ENCODE measurements at regions not wholly inside any gene's neighbourhood (a gene's known extent, or its start where the extent isn't known, plus 50 kb on each side); places are given as distances from the start of the nearest gene placed in this dataset.
"Not testable (repeated sequence)": the region's sequence is repeated elsewhere in the genome, so short reads cannot be mapped to it uniquely, and the experiment has no call there.

- Mint-ChIP-seq H3K27ac (no peak overlapping the region), H3K4me1 (ENCODE audit: low read depth) (no peaks in the 10 kb centered on the region), H3K27me3 (peaks cover 4% of the 10 kb centered on the region), H3K4me3 (no peak overlapping the region), H3K36me3 (ENCODE audit: low read depth) (no peaks in the 10 kb centered on the region), H3K9me3 (peaks cover 32% of the 10 kb centered on the region)
- intact Hi-C loops (cut with micrococcal nuclease) = no loop called here
These were observed 248.8 kb downstream of the TFAP2A start for GRCh38 chr6:10166031-10166430.

GRCh38 chr6:10163203-10163962 lies 251.5 kb downstream of the TFAP2A start:
- peaks cover 22% of the 10 kb centered on the region for H3K9me3 Mint-ChIP-seq
- no peaks in the 10 kb centered on the region for H3K4me1 Mint-ChIP-seq (ENCODE audit: low read depth)
- no peaks in the 10 kb centered on the region for H3K36me3 Mint-ChIP-seq (ENCODE audit: low read depth)
- intact Hi-C loops (cut with micrococcal nuclease) = no loop called here
- peaks cover 4% of the 10 kb centered on the region for H3K27me3 Mint-ChIP-seq
- no peak overlapping the region for H3K4me3 Mint-ChIP-seq
- no peak overlapping the region for H3K27ac Mint-ChIP-seq

GRCh38 chr6:10156875-10157274 lies 258.0 kb downstream of the TFAP2A start:
- no peak overlapping the region for H3K4me3 Mint-ChIP-seq
- H3K27me3 Mint-ChIP-seq = peaks cover 3% of the 10 kb centered on the region
- no peaks in the 10 kb centered on the region for H3K4me1 Mint-ChIP-seq (ENCODE audit: low read depth)
- peaks cover 9% of the 10 kb centered on the region for H3K9me3 Mint-ChIP-seq
- H3K27ac Mint-ChIP-seq = no peak overlapping the region
- intact Hi-C loops (cut with micrococcal nuclease) = no loop called here
- no peaks in the 10 kb centered on the region for H3K36me3 Mint-ChIP-seq (ENCODE audit: low read depth)

DNA sequence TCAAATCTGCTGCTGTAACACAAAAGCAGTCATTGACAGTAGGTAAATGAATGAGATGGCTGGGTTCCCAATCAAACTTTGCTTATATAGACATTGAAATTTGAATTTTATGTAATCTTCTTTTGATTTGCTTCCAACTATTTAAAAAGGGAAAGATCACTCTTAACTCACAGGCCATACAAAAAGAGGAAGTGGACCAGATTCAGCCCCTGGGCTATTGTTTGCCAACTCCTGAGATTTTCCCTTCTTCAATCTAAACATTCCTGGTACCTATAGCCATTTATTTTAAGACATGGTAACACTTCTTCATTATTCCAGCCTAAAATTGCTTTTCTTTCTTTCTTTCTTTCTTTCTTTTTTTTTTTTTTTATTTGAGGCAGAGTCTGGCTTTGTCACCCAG lies 260.6 kb downstream of the TFAP2A start:
- Mint-ChIP-seq H3K27me3 (no peaks in the 10 kb centered on the region), H3K4me1 (ENCODE audit: low read depth) (no peaks in the 10 kb centered on the region), H3K4me3 (no peak overlapping the region), H3K36me3 (ENCODE audit: low read depth) (no peaks in the 10 kb centered on the region), H3K27ac (no peak overlapping the region), H3K9me3 (peaks cover 9% of the 10 kb centered on the region)
- intact Hi-C loops (cut with micrococcal nuclease) = no loop called here

GRCh38 chr6:10151144-10151915 lies 263.5 kb downstream of the TFAP2A start:
- intact Hi-C loops (cut with micrococcal nuclease) = no loop called here
- Mint-ChIP-seq H3K36me3 (ENCODE audit: low read depth) (no peaks in the 10 kb centered on the region), H3K4me1 (ENCODE audit: low read depth) (no peaks in the 10 kb centered on the region), H3K27ac (no peak overlapping the region), H3K27me3 (no peaks in the 10 kb centered on the region), H3K4me3 (no peak overlapping the region), H3K9me3 (peaks cover under 1% of the 10 kb centered on the region)

- H3K4me1 Mint-ChIP-seq (ENCODE audit: low read depth) = no peaks in the 10 kb centered on the region
- no peaks in the 10 kb centered on the region for H3K9me3 Mint-ChIP-seq
- H3K4me3 Mint-ChIP-seq = no peak overlapping the region
- H3K27me3 Mint-ChIP-seq = no peaks in the 10 kb centered on the region
- H3K27ac Mint-ChIP-seq = no peak overlapping the region
- intact Hi-C loops (cut with micrococcal nuclease) = no loop called here
- H3K36me3 Mint-ChIP-seq (ENCODE audit: low read depth) = no peaks in the 10 kb centered on the region
These were observed 265.3 kb downstream of the TFAP2A start for GRCh38 chr6:10149603-10150002.

- Mint-ChIP-seq H3K4me3 (no peak overlapping the region), H3K36me3 (ENCODE audit: low read depth) (no peaks in the 10 kb centered on the region), H3K9me3 (no peaks in the 10 kb centered on the region), H3K27me3 (peaks cover 2% of the 10 kb centered on the region), H3K27ac (no peak overlapping the region), H3K4me1 (ENCODE audit: low read depth) (no peaks in the 10 kb centered on the region)
- intact Hi-C loops (cut with micrococcal nuclease) = no loop called here
These were observed 268.0 kb downstream of the TFAP2A start for GRCh38 chr6:10146715-10147451.

DNA sequence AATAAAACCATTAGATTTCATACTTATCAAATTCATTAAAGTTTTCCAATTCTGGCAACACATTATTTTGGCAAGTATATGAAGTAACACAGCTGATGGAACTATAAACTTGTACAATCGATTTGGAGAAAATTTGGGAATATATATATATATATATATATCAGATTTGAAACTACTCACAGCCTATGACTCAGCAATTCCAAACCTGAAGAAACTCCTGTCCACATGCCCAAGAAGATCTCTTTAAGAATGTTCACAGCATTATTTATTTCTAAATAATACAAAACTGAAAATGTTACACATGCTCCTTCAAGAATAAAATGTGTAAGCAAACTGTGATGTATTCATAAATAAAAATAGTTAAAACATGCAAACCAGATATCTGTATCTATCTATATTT lies 270.1 kb downstream of the TFAP2A start:
- intact Hi-C loops (cut with micrococcal nuclease) = no loop called here
- Mint-ChIP-seq H3K27ac (no peak overlapping the region), H3K9me3 (no peaks in the 10 kb centered on the region), H3K27me3 (peaks cover 3% of the 10 kb centered on the region), H3K36me3 (ENCODE audit: low read depth) (no peaks in the 10 kb centered on the region), H3K4me3 (no peak overlapping the region), H3K4me1 (ENCODE audit: low read depth) (no peaks in the 10 kb centered on the region)

- H3K27me3 Mint-ChIP-seq = peaks cover 3% of the 10 kb centered on the region
- H3K36me3 Mint-ChIP-seq (ENCODE audit: low read depth) = no peaks in the 10 kb centered on the region
- H3K27ac Mint-ChIP-seq = no peak overlapping the region
- intact Hi-C loops (cut with micrococcal nuclease) = no loop called here
- no peaks in the 10 kb centered on the region for H3K9me3 Mint-ChIP-seq
- no peak overlapping the region for H3K4me3 Mint-ChIP-seq
- no peaks in the 10 kb centered on the region for H3K4me1 Mint-ChIP-seq (ENCODE audit: low read depth)
These were observed 273.0 kb downstream of the TFAP2A start for GRCh38 chr6:10141746-10142443.

GRCh38 chr6:10140824-10141223 lies 274.1 kb downstream of the TFAP2A start:
- no peak overlapping the region for H3K27ac Mint-ChIP-seq
- intact Hi-C loops (cut with micrococcal nuclease) = no loop called here
- no peaks in the 10 kb centered on the region for H3K36me3 Mint-ChIP-seq (ENCODE audit: low read depth)
- no peaks in the 10 kb centered on the region for H3K9me3 Mint-ChIP-seq
- peaks cover 3% of the 10 kb centered on the region for H3K27me3 Mint-ChIP-seq
- no peak overlapping the region for H3K4me3 Mint-ChIP-seq
- H3K4me1 Mint-ChIP-seq (ENCODE audit: low read depth) = no peaks in the 10 kb centered on the region

DNA sequence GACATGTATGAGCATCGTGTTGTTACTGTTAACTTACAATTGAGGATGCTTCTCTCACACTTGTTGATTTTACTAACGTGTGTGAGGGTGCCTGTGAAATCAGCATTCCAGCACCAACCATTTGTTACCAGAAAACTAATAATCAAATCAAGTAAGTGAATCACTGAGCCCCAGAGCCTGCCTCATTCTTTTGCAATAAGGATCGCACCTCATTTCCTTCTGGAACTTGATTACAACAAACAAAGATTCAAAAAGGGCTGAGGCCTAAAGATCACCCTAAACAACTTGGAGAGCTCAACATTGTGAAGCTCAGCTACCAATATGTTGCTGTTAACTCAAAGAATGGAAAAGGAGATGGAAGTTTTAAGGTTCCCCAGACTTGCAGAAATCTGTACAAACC lies 274.7 kb downstream of the TFAP2A start:
- no peaks in the 10 kb centered on the region for H3K9me3 Mint-ChIP-seq
- no peaks in the 10 kb centered on the region for H3K4me1 Mint-ChIP-seq (ENCODE audit: low read depth)
- H3K4me3 Mint-ChIP-seq = no peak overlapping the region
- H3K36me3 Mint-ChIP-seq (ENCODE audit: low read depth) = no peaks in the 10 kb centered on the region
- H3K27me3 Mint-ChIP-seq = peaks cover 3% of the 10 kb centered on the region
- H3K27ac Mint-ChIP-seq = no peak overlapping the region
- intact Hi-C loops (cut with micrococcal nuclease) = no loop called here

- Mint-ChIP-seq H3K4me1 (ENCODE audit: low read depth) (no peaks in the 10 kb centered on the region), H3K9me3 (no peaks in the 10 kb centered on the region), H3K27ac (no peak overlapping the region), H3K27me3 (peaks cover 1% of the 10 kb centered on the region), H3K4me3 (no peak overlapping the region), H3K36me3 (ENCODE audit: low read depth) (no peaks in the 10 kb centered on the region)
- intact Hi-C loops (cut with micrococcal nuclease) = no loop called here
These were observed 276.0 kb downstream of the TFAP2A start for GRCh38 chr6:10138917-10139316.

GRCh38 chr6:10136636-10137035 lies 278.2 kb downstream of the TFAP2A start:
- Mint-ChIP-seq H3K9me3 (no peaks in the 10 kb centered on the region), H3K36me3 (ENCODE audit: low read depth) (no peaks in the 10 kb centered on the region), H3K4me1 (ENCODE audit: low read depth) (no peaks in the 10 kb centered on the region), H3K27me3 (peaks cover 1% of the 10 kb centered on the region), H3K4me3 (no peak overlapping the region), H3K27ac (no peak overlapping the region)
- intact Hi-C loops (cut with micrococcal nuclease) = no loop called here

DNA sequence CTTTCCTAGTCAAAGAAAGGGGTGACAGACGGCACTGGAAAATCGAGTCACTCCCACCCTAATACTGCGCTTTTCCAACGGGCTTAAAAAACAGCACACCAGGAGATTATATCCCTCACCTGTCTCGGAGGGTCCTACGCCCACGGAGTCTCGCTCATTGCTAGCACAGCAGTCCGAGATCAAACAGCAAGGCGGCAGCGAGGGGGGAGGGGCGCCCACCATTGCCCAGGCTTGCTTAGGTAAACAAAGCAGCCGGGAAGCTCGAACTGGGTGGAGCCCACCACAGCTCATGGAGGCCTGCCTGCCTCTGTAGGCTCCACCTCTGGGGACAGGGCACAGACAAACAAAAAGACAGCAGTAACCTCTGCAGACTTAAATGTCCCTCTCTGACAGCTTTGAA lies 280.7 kb downstream of the TFAP2A start:
- H3K4me3 Mint-ChIP-seq; H3K9me3 Mint-ChIP-seq; H3K27ac Mint-ChIP-seq; intact Hi-C loops (cut with micrococcal nuclease); H3K27me3 Mint-ChIP-seq; H3K4me1 Mint-ChIP-seq (ENCODE audit: low read depth); H3K36me3 Mint-ChIP-seq (ENCODE audit: low read depth): not testable (repeated sequence)
